HCT116 (cell line): ENCODE measurements at regions not wholly inside any gene's neighbourhood (a gene's known extent, or its start where the extent isn't known, plus 50 kb on each side); places are given as distances from the start of the nearest gene placed in this dataset.

ENCODE experiments used
- ATAC-seq: fragments of 200-7000 bp; cut with Tn5 transposase; 2 replicates; pipeline ENCODE4 v1.9.1; 2020; ENCODE audit warnings: mild to moderate bottlenecking, moderate library complexity
- BruUV-seq: library from RNA; stranded (reverse); fragments of 400-500 nt; replicated peaks from 2 replicates; lab custom pipeline; 2021; lab: Mats Ljungman, UMichigan
- CTCF ChIA-PET: fragments of 300-600 bp; sonication (Branson Sonifier 250); formaldehyde crosslinking; loops from one replicate; lab custom pipeline; 2021; ENCODE audit warnings: antibody characterized with exemption; lab: Charles Lee
- POLR2A ChIA-PET: fragments of 300-600, 350-600 bp; sonication (Branson Sonifier 250); formaldehyde crosslinking; loops from one replicate; lab custom pipeline; 2021; ENCODE audit warnings: antibody characterized with exemption; lab: Charles Lee
- RAD21 ChIA-PET, 2 experiments: fragments of 300-600 bp; sonication (Branson Sonifier 250); formaldehyde crosslinking; loops; one replicate each; lab custom pipeline; 2023; ENCODE audit warnings: low total read pairs in 2 of 2; ENCODE audit not compliant: uncharacterized antibody in 2 of 2, unreplicated experiment in 2 of 2, low non-redundant PET in 1 of 2; lab: Charles Lee
- DNase-seq: peaks from one replicate; pipeline ENCODE4 v3.0.0-alpha.2; 2010; ENCODE audit warnings: low read depth, low spot score
- H2AFZ ChIP-seq: fragments of 200-600 bp; shearing (Covaris generic), sonication (generic); 2 replicates; pipeline ENCODE4 v1.6.1; 2017; ENCODE audit warnings: low read depth, mixed run types, mixed read lengths, antibody characterized with exemption, low read length; ENCODE audit not compliant: poor library complexity, severe bottlenecking
- H3K27ac ChIP-seq: 2 replicates; pipeline ENCODE4 v1.5.1; 2012; ENCODE audit warnings: low read depth, low read length
- H3K27me3 ChIP-seq: fragments of 200-600 bp; sonication (generic); 2 replicates; pipeline ENCODE4 v1.6.1; 2016; ENCODE audit warnings: mixed run types, low read length, mixed read lengths; ENCODE audit not compliant: insufficient read depth
- H3K36me3 ChIP-seq, 2 experiments: fragments of 200-500 bp in 1 of 2; fragments of 200-600 bp in 1 of 2; sonication (Bioruptor generic) in 1 of 2; sonication (generic) in 1 of 2; 2 replicates each; pipeline versions ENCODE4 v1.5.1 to v1.6.1; 2014 to 2016; ENCODE audit warnings: low read length in 2 of 2, inconsistent platforms in 1 of 2, mixed read lengths in 1 of 2, mixed run types in 1 of 2; ENCODE audit not compliant: insufficient read depth in 2 of 2, control insufficient read depth in 1 of 2
- H3K4me1 ChIP-seq, 2 experiments: fragments of 200-600 bp in 1 of 2; sonication (generic) in 1 of 2; 2 replicates each; pipeline versions ENCODE4 v1.5.1 to v1.6.1; 2012 to 2017; ENCODE audit warnings: low read length in 2 of 2, inconsistent platforms in 1 of 2, mild to moderate bottlenecking in 1 of 2, mixed read lengths in 1 of 2, mixed run types in 1 of 2, moderate library complexity in 1 of 2; ENCODE audit not compliant: insufficient read depth in 2 of 2, control insufficient read depth in 1 of 2
- H3K4me2 ChIP-seq: fragments of 200-600 bp; sonication (generic); 2 replicates; pipeline ENCODE4 v1.6.1; 2017; ENCODE audit warnings: mixed run types, low read length, mixed read lengths
- H3K4me3 ChIP-seq, 2 experiments: fragments of 200-600 bp in 1 of 2; sonication (generic) in 1 of 2; replicated peaks in 1 of 2; 2 replicates each; pipeline ENCODE4 v1.5.1; 2011 to 2016; ENCODE audit warnings: low read length in 2 of 2, control low read depth in 1 of 2, low read depth in 1 of 2, mild to moderate bottlenecking in 1 of 2, mixed read lengths in 1 of 2, mixed run types in 1 of 2
- H3K79me2 ChIP-seq: fragments of 200-600 bp; sonication (generic); 2 replicates; pipeline ENCODE4 v1.6.1; 2017; ENCODE audit warnings: mild to moderate bottlenecking, mixed run types, low read length, moderate library complexity, mixed read lengths; ENCODE audit not compliant: insufficient read depth
- H3K9ac ChIP-seq: fragments of 200-600 bp; sonication (generic); 2 replicates; pipeline ENCODE4 v1.6.1; 2016; ENCODE audit warnings: low read length, mixed read lengths
- H3K9me2 ChIP-seq: fragments of 200-600 bp; sonication (generic), shearing (Covaris generic); 2 replicates; pipeline ENCODE4 v1.6.1; 2017; ENCODE audit warnings: mixed run types, mild to moderate bottlenecking, moderate library complexity; ENCODE audit not compliant: insufficient read depth
- H3K9me3 ChIP-seq, 2 experiments: fragments of 200-500 bp in 1 of 2; fragments of 200-600 bp in 1 of 2; sonication (Bioruptor generic) in 1 of 2; sonication (generic) in 1 of 2; 2 replicates each; pipeline ENCODE4 v1.6.1; 2014 to 2017; ENCODE audit warnings: low read length in 2 of 2, mixed read lengths in 2 of 2, inconsistent platforms in 1 of 2, low read depth in 1 of 2, mild to moderate bottlenecking in 1 of 2, mixed run types in 1 of 2, moderate library complexity in 1 of 2; ENCODE audit not compliant: control insufficient read depth in 1 of 2, insufficient read depth in 1 of 2
- H4K20me1 ChIP-seq: fragments of 200-600 bp; sonication (generic), shearing (Covaris generic); 2 replicates; pipeline ENCODE4 v1.6.1; 2017; ENCODE audit warnings: mixed run types, mild to moderate bottlenecking, moderate library complexity; ENCODE audit not compliant: insufficient read depth
- CBX3 ChIP-seq: IDR thresholded peaks from 2 replicates; pipeline ENCODE4 v1.6.1; 2012; ENCODE audit warnings: low read depth
- EGR1 ChIP-seq: IDR thresholded peaks from 2 replicates; pipeline ENCODE4 v1.6.1; 2012; ENCODE audit warnings: low read depth
- ELF1 ChIP-seq: IDR thresholded peaks from 2 replicates; pipeline ENCODE4 v1.6.1; 2012; ENCODE audit warnings: low read depth, borderline replicate concordance
- EZH2 ChIP-seq: fragments of 200-600 bp; sonication (generic); IDR thresholded peaks from 2 replicates; pipeline ENCODE4 v1.6.1; 2017; ENCODE audit warnings: antibody characterized with exemption, mixed run types
- EZH2phosphoT487 ChIP-seq: fragments of 200-600 bp; IDR thresholded peaks from 2 replicates; pipeline ENCODE4 v1.6.1; 2018; ENCODE audit warnings: antibody characterized with exemption, borderline replicate concordance
- JUND ChIP-seq: IDR thresholded peaks from 2 replicates; pipeline ENCODE4 v1.6.1; 2012
- POLR2AphosphoS5 ChIP-seq: IDR thresholded peaks from 2 replicates; pipeline ENCODE4 v1.6.1; 2011; ENCODE audit warnings: mild to moderate bottlenecking, low read depth, low read length, moderate library complexity
- SP1 ChIP-seq: IDR thresholded peaks from 2 replicates; pipeline ENCODE4 v1.6.1; 2012; ENCODE audit warnings: low read depth
- TCF7L2 ChIP-seq: IDR thresholded peaks from 2 replicates; pipeline ENCODE4 v1.7.0; 2011; ENCODE audit warnings: borderline replicate concordance, inconsistent platforms; ENCODE audit not compliant: insufficient read depth, insufficient read length; ENCODE audit errors: extremely low read depth
- YY1 ChIP-seq: IDR thresholded peaks from 2 replicates; pipeline ENCODE4 v1.6.1; 2011; ENCODE audit warnings: low read length, low read depth, moderate library complexity, mild to moderate bottlenecking; ENCODE audit not compliant: insufficient replicate concordance; ENCODE audit errors: extremely low read depth
- ZNF274 ChIP-seq: fragments of 200-500 bp; sonication (Bioruptor generic); IDR thresholded peaks from 2 replicates; pipeline ENCODE4 v1.6.1; 2014; ENCODE audit warnings: mild to moderate bottlenecking, low read depth, low read length, inconsistent platforms
- intact Hi-C: fragments of 100-400 bp; cut with micrococcal nuclease; formaldehyde crosslinking; loops from 2 replicates; pipeline ENCODE4 v1.10.0; 2022
- TF ChIP-seq, protein P1 (sequence below), 3 experiments: fragments of 200-600 bp in 1 of 3; sonication (generic) in 1 of 3; IDR thresholded peaks in 2 of 3; conservative IDR thresholded peaks in 1 of 3; 2 replicates each; pipeline ENCODE4 v1.5.1; 2012 to 2017; ENCODE audit warnings: low read depth in 2 of 3, low read length in 2 of 3, antibody characterized with exemption in 1 of 3, borderline replicate concordance in 1 of 3, control low read depth in 1 of 3, mild to moderate bottlenecking in 1 of 3, mixed read lengths in 1 of 3, mixed run types in 1 of 3, moderate library complexity in 1 of 3; ENCODE audit not compliant: insufficient read depth in 1 of 3
- TF ChIP-seq, protein P2 (sequence below): IDR thresholded peaks from 2 replicates; pipeline ENCODE4 v1.6.1; 2012; ENCODE audit warnings: low read depth
- TF ChIP-seq, protein P3 (sequence below): IDR thresholded peaks from 2 replicates; pipeline ENCODE4 v1.6.1; 2012
- TF ChIP-seq, protein P4 (sequence below): IDR thresholded peaks from 2 replicates; pipeline ENCODE4 v1.6.1; 2011; ENCODE audit warnings: mild to moderate bottlenecking, low read length, moderate library complexity; ENCODE audit not compliant: insufficient replicate concordance; ENCODE audit errors: extremely low read depth

DNA sequence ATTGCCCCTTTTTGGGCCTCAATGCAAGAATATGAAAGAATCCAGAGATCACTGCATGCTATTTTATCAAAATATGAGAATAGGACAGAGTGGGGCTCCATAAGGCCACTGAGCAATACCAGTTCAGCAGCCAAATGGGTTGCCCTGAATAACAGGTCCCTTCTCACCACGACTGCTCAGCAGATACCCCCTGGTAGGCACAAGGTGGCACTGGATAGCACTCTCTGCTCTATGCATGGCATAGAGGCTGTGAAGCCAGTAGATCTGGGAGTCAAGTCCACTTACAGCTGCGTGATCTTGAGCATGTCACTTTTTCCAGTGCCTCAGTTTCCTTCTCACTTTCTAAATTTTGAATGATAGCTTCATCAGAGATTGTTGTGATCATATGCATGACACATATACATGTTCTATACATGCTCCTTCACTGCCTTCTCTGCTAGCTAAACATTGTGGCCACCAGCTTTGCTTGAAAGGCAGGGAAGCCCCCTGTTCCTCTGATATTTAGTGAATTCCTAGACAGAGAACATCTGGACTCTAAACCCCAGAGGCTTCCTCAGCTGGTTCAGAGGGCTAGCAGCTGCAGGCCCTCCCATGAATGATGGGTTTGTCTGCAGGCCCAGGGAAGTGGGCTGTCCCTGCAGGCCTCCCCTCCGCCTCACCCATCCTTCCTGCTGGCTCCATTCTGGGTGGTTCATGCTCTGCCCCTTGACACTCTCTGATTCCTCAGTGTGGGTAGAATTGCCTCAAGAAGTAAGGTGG is 84.9 kb upstream of the ASIC2 start:
- no peak overlapping the region for H3K4me2 ChIP-seq
- H4K20me1 ChIP-seq = no peaks in the 10 kb centered on the region
- BruUV-seq = no TSS peak
- TF ChIP-seq, protein P1, sequence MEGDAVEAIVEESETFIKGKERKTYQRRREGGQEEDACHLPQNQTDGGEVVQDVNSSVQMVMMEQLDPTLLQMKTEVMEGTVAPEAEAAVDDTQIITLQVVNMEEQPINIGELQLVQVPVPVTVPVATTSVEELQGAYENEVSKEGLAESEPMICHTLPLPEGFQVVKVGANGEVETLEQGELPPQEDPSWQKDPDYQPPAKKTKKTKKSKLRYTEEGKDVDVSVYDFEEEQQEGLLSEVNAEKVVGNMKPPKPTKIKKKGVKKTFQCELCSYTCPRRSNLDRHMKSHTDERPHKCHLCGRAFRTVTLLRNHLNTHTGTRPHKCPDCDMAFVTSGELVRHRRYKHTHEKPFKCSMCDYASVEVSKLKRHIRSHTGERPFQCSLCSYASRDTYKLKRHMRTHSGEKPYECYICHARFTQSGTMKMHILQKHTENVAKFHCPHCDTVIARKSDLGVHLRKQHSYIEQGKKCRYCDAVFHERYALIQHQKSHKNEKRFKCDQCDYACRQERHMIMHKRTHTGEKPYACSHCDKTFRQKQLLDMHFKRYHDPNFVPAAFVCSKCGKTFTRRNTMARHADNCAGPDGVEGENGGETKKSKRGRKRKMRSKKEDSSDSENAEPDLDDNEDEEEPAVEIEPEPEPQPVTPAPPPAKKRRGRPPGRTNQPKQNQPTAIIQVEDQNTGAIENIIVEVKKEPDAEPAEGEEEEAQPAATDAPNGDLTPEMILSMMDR (IDR thresholded peaks at IDR 0.05 in 2 of 3, conservative IDR thresholded peaks at IDR 0.05 in 1 of 3; ENCODE audit: borderline replicate concordance in 1 of 3, insufficient read depth in 1 of 3, low read depth in 2 of 3, low read length in 2 of 3) = no peak
- TF ChIP-seq, protein P2, sequence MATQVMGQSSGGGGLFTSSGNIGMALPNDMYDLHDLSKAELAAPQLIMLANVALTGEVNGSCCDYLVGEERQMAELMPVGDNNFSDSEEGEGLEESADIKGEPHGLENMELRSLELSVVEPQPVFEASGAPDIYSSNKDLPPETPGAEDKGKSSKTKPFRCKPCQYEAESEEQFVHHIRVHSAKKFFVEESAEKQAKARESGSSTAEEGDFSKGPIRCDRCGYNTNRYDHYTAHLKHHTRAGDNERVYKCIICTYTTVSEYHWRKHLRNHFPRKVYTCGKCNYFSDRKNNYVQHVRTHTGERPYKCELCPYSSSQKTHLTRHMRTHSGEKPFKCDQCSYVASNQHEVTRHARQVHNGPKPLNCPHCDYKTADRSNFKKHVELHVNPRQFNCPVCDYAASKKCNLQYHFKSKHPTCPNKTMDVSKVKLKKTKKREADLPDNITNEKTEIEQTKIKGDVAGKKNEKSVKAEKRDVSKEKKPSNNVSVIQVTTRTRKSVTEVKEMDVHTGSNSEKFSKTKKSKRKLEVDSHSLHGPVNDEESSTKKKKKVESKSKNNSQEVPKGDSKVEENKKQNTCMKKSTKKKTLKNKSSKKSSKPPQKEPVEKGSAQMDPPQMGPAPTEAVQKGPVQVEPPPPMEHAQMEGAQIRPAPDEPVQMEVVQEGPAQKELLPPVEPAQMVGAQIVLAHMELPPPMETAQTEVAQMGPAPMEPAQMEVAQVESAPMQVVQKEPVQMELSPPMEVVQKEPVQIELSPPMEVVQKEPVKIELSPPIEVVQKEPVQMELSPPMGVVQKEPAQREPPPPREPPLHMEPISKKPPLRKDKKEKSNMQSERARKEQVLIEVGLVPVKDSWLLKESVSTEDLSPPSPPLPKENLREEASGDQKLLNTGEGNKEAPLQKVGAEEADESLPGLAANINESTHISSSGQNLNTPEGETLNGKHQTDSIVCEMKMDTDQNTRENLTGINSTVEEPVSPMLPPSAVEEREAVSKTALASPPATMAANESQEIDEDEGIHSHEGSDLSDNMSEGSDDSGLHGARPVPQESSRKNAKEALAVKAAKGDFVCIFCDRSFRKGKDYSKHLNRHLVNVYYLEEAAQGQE = no peak
- TF ChIP-seq ELF1 (no peak), ZNF274 (no peak), YY1 (no peak), EZH2 (no peak), EGR1 (no peak), POLR2AphosphoS5 (no peak), JUND (no peak), EZH2phosphoT487 (no peak), TCF7L2 (no peak), SP1 (no peak), CBX3 (no peak)
- TF ChIP-seq, protein P3, sequence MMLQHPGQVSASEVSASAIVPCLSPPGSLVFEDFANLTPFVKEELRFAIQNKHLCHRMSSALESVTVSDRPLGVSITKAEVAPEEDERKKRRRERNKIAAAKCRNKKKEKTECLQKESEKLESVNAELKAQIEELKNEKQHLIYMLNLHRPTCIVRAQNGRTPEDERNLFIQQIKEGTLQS = no peak
- TF ChIP-seq, protein P4, sequence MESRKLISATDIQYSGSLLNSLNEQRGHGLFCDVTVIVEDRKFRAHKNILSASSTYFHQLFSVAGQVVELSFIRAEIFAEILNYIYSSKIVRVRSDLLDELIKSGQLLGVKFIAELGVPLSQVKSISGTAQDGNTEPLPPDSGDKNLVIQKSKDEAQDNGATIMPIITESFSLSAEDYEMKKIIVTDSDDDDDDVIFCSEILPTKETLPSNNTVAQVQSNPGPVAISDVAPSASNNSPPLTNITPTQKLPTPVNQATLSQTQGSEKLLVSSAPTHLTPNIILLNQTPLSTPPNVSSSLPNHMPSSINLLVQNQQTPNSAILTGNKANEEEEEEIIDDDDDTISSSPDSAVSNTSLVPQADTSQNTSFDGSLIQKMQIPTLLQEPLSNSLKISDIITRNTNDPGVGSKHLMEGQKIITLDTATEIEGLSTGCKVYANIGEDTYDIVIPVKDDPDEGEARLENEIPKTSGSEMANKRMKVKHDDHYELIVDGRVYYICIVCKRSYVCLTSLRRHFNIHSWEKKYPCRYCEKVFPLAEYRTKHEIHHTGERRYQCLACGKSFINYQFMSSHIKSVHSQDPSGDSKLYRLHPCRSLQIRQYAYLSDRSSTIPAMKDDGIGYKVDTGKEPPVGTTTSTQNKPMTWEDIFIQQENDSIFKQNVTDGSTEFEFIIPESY = no peak
- no peaks in the 10 kb centered on the region for H3K27me3 ChIP-seq
- H3K4me1 ChIP-seq = no peaks in the 10 kb centered on the region
- ATAC-seq (no peak), DNase-seq (no peak)
- H3K36me3 ChIP-seq = no peaks in the 10 kb centered on the region
- peaks cover 0 to 3% of the 10 kb centered on the region in 2 experiments; a peak in 1 of 4 replicates for H3K9me3 ChIP-seq
- H3K27ac ChIP-seq = no peak overlapping the region
- ChIA-PET POLR2A (no interaction called here), CTCF (no interaction called here), RAD21 (no interaction called here)
- no peak overlapping the region for H2AFZ ChIP-seq
- no peaks in the 10 kb centered on the region for H3K9me2 ChIP-seq
- H3K79me2 ChIP-seq = no peaks in the 10 kb centered on the region
- H3K4me3 ChIP-seq = no peak overlapping the region
- intact Hi-C loops = no loop called here
- H3K9ac ChIP-seq = no peak overlapping the region
